Psoas muscle (tissue), 7 donors: ENCODE measurements at regions not wholly inside any gene's neighbourhood (a gene's known extent, or its start where the extent isn't known, plus 50 kb on each side); places are given as distances from the start of the nearest gene placed in this dataset.
A peak's percentile ranks its signal among the peaks of the same experiment; 100 is the strongest.
"Not testable (repeated sequence)": the region's sequence is repeated elsewhere in the genome, so short reads cannot be mapped to it uniquely, and the experiment has no call there.

ENCODE experiments used
- ATAC-seq, 4 donors: fragments of 200-7000 bp; cut with Tn5 transposase; one replicate each; pipeline ENCODE4 v1.9.1; 2020; ENCODE audit warnings: moderate library complexity in 3 of 4, mild to moderate bottlenecking in 2 of 4
- DNase-seq, 2 donors: peaks; one replicate each; pipeline ENCODE4 v3.0.0-alpha.2; 2020
- H3K27ac ChIP-seq: fragments of 200-600 bp; one replicate; pipeline ENCODE4 v1.8.0; 2022
- H3K27me3 ChIP-seq, 3 donors: fragments of 200-600 bp in 1 of 3; one replicate each; pipeline versions ENCODE4 v1.6.1 to v1.8.0; 2013 to 2022; ENCODE audit warnings: low read length in 2 of 3, mild to moderate bottlenecking in 2 of 3, moderate library complexity in 1 of 3; ENCODE audit not compliant: insufficient read depth in 3 of 3
- H3K36me3 ChIP-seq, 2 donors: fragments of 200-600 bp in 1 of 2; one replicate each; pipeline versions ENCODE4 v1.6.1 to v1.8.0; 2013 to 2022; ENCODE audit warnings: low read depth in 1 of 2, mild to moderate bottlenecking in 1 of 2, moderate library complexity in 1 of 2; ENCODE audit not compliant: insufficient read depth in 1 of 2
- H3K4me1 ChIP-seq: fragments of 200-600 bp; one replicate; pipeline ENCODE4 v1.8.0; 2022
- H3K4me3 ChIP-seq: fragments of 200-600 bp; one replicate; pipeline ENCODE4 v1.8.0; 2022; ENCODE audit warnings: mild to moderate bottlenecking
- H3K9me3 ChIP-seq: fragments of 200-600 bp; one replicate; pipeline ENCODE4 v1.8.0; 2022
- WGBS, 3 donors: extraction: QIAGEN DNeasy Blood & Tissue Kit; methylation state at CpG; one replicate each; pipeline versions ENCODE4 v1.1.6 to v1.1.7; 2013; 5-methylcytosine and 5-hydroxymethylcytosine counted together
- intact Hi-C, 2 donors: fragments of 100-400 bp; cut with DNase I; formaldehyde crosslinking; loops; one replicate each; pipeline versions ENCODE4 v1.11.0 to v1.14.2; 2022
- TF ChIP-seq, protein P1 (sequence below): fragments of 200-600 bp; IDR thresholded peaks from one replicate; pipeline ENCODE4 v1.8.0; 2022; ENCODE audit warnings: antibody characterized with exemption
- donor health status: healthy with polysubstance abuse.
- donor health status: DM: no; HTN: no; CAD: no; lungs with moderate emphysema.
- donor health status: Bipolar disorder and iron deficiency.
- donor health status: healthy.
- donor health status: DM: yes; HTN: yes; CAD: no.
- donor health status: DM: no; HTN: no; CAD: no.
- donor health status: DM: yes; HTN: yes; CAD: no.

DNA sequence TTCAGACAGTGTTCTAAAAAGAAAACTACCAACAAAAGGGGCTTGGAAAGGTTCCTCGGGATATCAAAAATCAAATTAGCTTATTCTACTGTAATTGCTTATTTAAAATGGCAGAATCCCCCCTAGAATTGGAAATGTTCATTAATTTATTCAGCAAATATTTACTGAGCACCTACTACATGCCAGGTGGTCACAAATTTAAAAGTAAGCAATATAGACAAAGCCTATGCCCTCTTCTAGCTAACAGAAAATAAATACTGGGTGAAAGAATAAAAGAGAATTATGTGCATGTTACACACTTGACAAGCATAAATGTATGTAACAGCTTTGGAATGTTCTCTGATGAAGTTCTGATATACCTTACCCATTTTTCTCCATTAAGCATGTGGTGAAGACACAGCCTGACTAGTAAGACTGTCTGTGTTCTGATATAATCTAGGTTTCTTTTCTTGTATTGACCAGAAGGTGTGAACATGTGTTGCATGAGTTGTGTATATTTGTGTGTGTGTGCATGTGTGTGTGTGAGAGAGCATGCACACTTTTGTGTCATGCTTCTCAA, 606.7 kb upstream of the CITED2 start:
- DNase-seq (no peak), ATAC-seq (no peak)
- Histone ChIP-seq H3K27ac (peak overlapping the region; percentile 57), H3K27me3 (no peaks in the 10 kb centered on the region), H3K36me3 (no peaks in the 10 kb centered on the region), H3K4me3 (no peak overlapping the region), H3K9me3 (no peaks in the 10 kb centered on the region), H3K4me1 (peaks cover 27% of the 10 kb centered on the region)
- TF ChIP-seq, protein P1, sequence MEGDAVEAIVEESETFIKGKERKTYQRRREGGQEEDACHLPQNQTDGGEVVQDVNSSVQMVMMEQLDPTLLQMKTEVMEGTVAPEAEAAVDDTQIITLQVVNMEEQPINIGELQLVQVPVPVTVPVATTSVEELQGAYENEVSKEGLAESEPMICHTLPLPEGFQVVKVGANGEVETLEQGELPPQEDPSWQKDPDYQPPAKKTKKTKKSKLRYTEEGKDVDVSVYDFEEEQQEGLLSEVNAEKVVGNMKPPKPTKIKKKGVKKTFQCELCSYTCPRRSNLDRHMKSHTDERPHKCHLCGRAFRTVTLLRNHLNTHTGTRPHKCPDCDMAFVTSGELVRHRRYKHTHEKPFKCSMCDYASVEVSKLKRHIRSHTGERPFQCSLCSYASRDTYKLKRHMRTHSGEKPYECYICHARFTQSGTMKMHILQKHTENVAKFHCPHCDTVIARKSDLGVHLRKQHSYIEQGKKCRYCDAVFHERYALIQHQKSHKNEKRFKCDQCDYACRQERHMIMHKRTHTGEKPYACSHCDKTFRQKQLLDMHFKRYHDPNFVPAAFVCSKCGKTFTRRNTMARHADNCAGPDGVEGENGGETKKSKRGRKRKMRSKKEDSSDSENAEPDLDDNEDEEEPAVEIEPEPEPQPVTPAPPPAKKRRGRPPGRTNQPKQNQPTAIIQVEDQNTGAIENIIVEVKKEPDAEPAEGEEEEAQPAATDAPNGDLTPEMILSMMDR: no peak
- intact Hi-C loops: loop anchor here in 1 of 2 donors (5.0 to 10.0 kb wide), 2 partner anchors 396 to 609 kb away; partner anchors contain the start of gene CITED2
- 67 to 93% (median 88%) methylated on average over 1 of the region's 1 CpG for WGBS, 3 donors

DNA sequence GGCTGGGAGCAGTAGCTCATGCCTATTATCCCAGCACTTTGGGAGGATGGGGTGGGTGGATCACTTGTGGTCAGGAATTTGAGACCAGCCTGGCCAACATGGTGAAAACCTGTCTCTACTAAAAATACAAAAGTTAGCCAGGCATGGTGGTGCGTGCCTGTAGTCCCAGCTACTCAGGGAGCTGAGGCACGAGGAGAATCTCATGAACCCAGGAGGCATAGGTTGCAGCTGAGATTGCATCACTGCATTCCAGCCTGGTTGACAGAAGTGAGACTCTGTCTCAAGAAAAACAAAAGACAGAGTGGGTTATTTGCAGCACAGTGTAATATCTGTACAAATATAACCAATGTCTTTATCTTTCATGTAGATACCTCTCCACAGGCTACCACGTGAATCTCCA, 606.2 kb upstream of the CITED2 start:
- intact Hi-C loops: loop anchor here in 1 of 2 donors (5.0 to 10.0 kb wide), 2 partner anchors 396 to 608 kb away; partner anchors contain the start of gene CITED2
- not testable (repeated sequence) for H3K36me3 ChIP-seq, H3K4me3 ChIP-seq, H3K9me3 ChIP-seq, H3K27me3 ChIP-seq, DNase-seq
- peak overlapping the region; percentile 24 for H3K27ac ChIP-seq
- peaks cover 27% of the 10 kb centered on the region for H3K4me1 ChIP-seq
- ATAC-seq: peak in 1 of 4 donors; percentile 46
- 31 to 67% (median 34%) methylated on average over 3 of the region's 3 CpGs for WGBS, 3 donors

DNA sequence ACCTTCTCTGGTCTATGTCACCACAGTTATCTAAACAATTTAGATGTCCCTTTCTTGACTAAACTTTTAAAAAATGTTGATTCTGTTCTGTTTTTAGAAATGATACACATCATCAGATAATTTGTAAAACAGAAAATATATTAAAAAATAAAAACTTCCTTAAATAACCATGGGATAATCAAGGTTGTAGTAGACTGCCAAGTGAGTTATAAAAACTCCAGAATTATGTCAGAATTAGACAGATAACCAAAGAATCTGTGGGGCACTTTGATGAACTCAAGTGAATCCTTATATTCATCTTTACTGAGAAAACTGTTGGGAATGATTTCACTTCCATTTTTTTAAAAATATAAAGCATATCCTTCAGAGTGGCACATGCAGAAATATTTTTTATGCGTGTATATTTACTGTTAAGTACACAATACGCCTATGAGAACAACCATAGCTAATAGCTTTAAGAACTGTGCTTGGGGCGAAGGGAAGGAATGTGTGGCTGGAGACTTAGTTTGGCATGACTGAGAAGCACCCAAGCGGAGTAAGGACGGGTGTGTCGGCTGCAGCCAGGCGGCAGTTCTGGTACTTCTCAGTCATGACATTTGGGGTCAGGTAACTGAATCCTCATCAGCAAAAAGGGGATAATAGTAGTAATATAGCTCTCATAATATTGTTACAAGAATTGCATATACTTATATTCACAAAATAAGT, 604.7 kb upstream of the CITED2 start:
- Histone ChIP-seq H3K27me3 (no peaks in the 10 kb centered on the region), H3K27ac (no peak overlapping the region), H3K36me3 (no peaks in the 10 kb centered on the region), H3K4me3 (no peak overlapping the region), H3K4me1 (peaks cover 30% of the 10 kb centered on the region), H3K9me3 (no peaks in the 10 kb centered on the region)
- TF ChIP-seq, protein P1: no peak
- WGBS, 3 donors: 32 to 62% (median 34%) methylated on average over 7 of the region's 7 CpGs
- intact Hi-C loops: no loop called here
- no peak for DNase-seq
- ATAC-seq: peak in 2 of 4 donors; percentile 32 to 39

DNA sequence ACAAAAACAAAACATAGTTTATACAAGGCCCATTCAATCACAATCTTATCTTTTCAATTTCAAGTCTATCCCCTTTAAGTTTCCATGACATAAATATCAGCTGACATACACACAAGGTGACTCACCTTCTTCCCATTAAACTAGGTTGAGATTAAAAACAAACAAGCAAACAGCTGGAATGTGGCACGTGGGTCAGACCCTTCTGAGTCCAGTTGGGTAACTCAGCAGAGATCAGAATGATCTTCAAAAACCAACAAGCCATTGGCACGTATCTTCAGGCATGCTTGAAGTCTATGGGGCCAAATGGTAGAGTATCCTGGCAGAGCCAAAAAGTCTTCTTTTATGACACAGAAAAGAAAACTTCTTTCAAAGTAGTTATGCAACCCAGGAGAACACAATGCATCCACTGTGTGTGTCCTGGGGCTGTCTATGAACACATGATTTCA, 603.5 kb upstream of the CITED2 start:
- no peak for DNase-seq
- peak overlapping the region; percentile 47 for H3K27ac ChIP-seq

More for the DNA sequence above, 603.5 kb upstream of the CITED2 start:
- peak in 3 of 4 donors; percentile 34 to 58 (median 49) for ATAC-seq
- Histone ChIP-seq H3K9me3 (no peaks in the 10 kb centered on the region), H3K4me3 (no peak overlapping the region), H3K36me3 (no peaks in the 10 kb centered on the region), H3K4me1 (peaks cover 30% of the 10 kb centered on the region), H3K27me3 (no peaks in the 10 kb centered on the region)
- 30 to 47% (median 35%) methylated on average over 2 of the region's 2 CpGs for WGBS, 3 donors
- TF ChIP-seq, protein P1: no peak
- intact Hi-C loops: no loop called here
